ENCODE measurements at regions not wholly inside any gene's neighbourhood (a gene's known extent, or its start where the extent isn't known, plus 50 kb on each side); places are given as distances from the start of the nearest gene placed in this dataset.

GRCh38 chr2:128403814-128404708 lies 85.4 kb upstream of the HS6ST1 start:
- DNase-seq = no peak

GRCh38 chr2:128404709-128405466 lies 86.2 kb upstream of the HS6ST1 start:
- no peak for DNase-seq

- no peak for DNase-seq
Measured at GRCh38 chr2:128405467-128405900, 86.8 kb upstream of the HS6ST1 start.

- peak in 1 of 2 donors; percentile 6 for DNase-seq
Measured at GRCh38 chr2:128405981-128406613, 87.4 kb upstream of the HS6ST1 start.

- peak in 1 of 2 donors; percentile 10 for DNase-seq
Measured at GRCh38 chr2:128406736-128407554, 88.3 kb upstream of the HS6ST1 start.

GRCh38 chr2:128408349-128409305 lies 90.0 kb upstream of the HS6ST1 start:
- DNase-seq = no peak

GRCh38 chr2:128409326-128410034 lies 90.8 kb upstream of the HS6ST1 start:
- peak in 1 of 2 donors; percentile 7 for DNase-seq

GRCh38 chr2:128410035-128410757 lies 91.5 kb upstream of the HS6ST1 start:
- DNase-seq = peak in 1 of 2 donors; percentile 5

- DNase-seq = no peak
Measured at GRCh38 chr2:128410758-128411215, 92.1 kb upstream of the HS6ST1 start.

- DNase-seq = peak in 1 of 2 donors; percentile 7
Measured at GRCh38 chr2:128411431-128411830, 92.8 kb upstream of the HS6ST1 start.

- no peak for DNase-seq
Measured at GRCh38 chr2:128412181-128412871, 93.7 kb upstream of the HS6ST1 start.

GRCh38 chr2:128413014-128413717 lies 94.5 kb upstream of the HS6ST1 start:
- DNase-seq = peak in 1 of 2 donors; percentile 3

GRCh38 chr2:128413718-128414341 lies 95.2 kb upstream of the HS6ST1 start:
- DNase-seq = peak in 1 of 2 donors; percentile 5

GRCh38 chr2:128414351-128414750 lies 95.7 kb upstream of the HS6ST1 start:
- peak in 1 of 2 donors; percentile 12 for DNase-seq

- peak in 1 of 2 donors; percentile 8 for DNase-seq
Measured at GRCh38 chr2:128414946-128415778, 96.5 kb upstream of the HS6ST1 start.

- no peak for DNase-seq
Measured at GRCh38 chr2:128415779-128416061, 97.1 kb upstream of the HS6ST1 start.

Measured in stimulated activated CD4-positive, alpha-beta T cell treated with anti-CD3 and anti-CD28 coated beads, Interleukin-2, amount 100 ng/mL, for 24 hours (primary cell).